CD4-positive, alpha-beta T cell treated with Interleukin-4 for 4 hours (primary cell): ENCODE measurements at regions not wholly inside any gene's neighbourhood (a gene's known extent, or its start where the extent isn't known, plus 50 kb on each side); places are given as distances from the start of the nearest gene placed in this dataset.
"Not testable (repeated sequence)": the region's sequence is repeated elsewhere in the genome, so short reads cannot be mapped to it uniquely, and the experiment has no call there.

Experiments used
- DNase-seq: peaks from one replicate; pipeline ENCODE4 v3.0.0-alpha.2; 2020

DNA sequence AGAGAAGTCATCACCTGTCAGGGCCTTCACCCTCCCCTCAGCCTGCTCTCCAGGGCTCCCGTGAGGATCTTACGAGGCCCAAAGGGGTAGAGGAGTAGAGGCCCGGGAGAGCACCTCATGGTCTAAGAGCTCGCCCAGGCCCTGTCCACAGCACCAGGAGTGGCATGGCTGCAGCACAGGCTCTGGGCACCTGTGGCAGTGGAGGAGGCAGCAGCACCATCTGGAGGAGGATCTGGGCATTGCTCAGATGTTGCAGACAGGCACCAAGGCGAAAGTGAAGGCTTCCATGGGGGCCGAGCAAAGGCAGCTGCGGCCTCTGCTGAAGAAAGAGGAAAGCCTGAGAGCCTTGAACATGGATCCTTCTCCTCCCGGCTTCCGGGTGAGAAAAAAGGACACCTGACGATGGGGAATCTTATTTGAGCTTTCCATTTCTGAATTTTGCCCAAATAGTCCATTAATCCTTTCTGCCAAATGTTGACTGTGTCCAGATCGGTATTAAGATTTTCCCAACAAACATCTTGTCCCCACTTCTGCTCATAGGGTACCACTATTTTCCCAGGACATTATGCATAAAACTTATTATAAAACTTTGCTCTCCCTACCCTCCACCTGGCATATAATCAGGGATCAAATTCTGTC, 604.7 kb downstream of the PTPRC start:
- DNase-seq, result peak; percentile 62

DNA sequence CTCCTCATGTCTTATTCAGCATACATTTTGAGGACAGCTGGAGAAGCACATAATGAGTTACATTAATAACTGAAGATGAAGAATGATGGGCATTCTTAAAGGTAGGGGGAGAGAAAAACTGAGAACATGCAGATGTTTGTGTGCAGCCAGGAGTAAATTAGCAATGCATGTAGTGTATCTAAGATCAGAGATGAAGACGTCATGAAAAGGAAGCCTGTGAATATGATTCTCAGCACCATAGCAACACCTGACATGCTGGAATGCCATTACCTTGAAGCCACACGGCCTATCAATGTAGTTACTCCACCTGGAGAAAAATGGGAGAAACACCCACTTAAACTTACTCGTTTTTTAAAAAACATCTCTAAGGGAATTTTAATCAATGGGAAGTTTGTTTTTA, 607.1 kb downstream of the PTPRC start:
- DNase-seq, result no peak

DNA sequence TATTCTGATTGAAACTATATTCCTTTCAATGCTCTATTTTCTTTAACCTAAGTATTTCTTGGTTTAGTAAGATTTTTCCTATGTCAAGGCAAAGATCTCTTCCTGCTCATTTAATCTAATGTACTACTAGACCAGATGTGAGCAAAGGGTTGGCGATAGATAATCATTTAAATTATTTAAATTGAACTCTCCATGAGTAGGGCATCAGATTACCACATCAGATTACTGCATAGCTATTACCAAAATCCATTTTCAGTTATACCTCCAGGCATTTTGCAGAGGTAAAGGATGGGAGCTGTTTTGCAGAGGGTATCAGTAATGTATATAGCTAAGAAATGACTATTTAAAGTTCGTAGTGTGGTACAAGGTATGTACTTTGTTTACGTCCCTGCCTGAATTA, 607.9 kb downstream of the PTPRC start:
- DNase-seq, result no peak

DNA sequence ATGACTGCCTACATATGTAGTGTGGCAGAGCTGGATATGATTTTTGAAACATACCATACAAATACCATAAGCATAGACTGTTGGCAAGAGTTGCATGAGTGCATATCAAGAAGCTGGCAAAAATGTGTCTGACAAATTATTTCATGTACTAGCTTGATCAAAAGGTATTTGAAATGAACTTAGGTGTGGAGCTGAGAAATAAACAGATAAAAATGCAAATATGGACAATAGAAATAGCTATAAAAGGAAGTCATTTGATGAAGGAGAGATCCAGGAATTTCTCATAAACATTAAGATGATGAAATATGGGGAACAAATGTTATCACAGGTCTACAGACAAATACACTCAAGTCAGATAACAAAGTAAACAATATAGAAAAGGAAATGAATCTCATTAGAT, 609.1 kb downstream of the PTPRC start:
- no peak for DNase-seq

DNA sequence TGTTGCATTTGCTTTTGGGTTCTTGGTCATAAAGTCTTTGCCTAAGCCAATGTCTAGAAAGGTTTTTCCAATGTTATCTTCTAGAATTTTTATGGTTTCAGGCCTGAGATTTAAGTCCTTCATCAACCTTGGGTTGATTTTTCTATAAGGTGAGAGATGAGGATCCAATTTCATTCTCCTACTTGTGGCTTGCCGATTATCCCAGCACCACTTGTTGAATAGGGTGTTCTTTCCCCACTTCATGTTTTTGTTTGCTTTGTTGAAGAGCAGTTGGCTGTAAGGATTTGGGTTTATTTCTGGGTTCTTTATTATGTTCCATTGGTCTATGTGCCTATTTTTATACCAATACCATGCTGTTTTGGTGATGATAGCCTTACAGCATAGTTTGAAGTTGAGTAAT, 615.2 kb downstream of the PTPRC start:
- DNase-seq, result not testable (repeated sequence)

DNA sequence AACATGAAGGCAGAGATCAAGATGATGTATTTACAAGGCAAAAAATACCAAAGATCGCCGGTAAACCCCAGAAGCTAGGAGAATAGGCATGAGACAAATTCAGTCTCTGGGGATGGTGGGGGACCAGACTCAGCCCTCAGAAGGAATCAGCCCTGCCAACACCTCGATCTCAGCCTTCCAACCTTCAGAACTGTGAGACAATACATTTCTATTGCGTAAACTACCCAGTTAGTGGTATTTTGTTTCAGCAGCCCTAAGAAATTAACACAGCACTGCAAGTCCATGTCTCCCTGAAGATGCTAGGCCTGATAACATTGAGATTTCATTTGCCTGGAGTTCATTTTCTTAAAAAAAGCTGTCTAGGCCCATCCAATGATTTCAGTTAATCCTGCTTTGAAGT, 622.5 kb downstream of the PTPRC start:
- no peak for DNase-seq

DNA sequence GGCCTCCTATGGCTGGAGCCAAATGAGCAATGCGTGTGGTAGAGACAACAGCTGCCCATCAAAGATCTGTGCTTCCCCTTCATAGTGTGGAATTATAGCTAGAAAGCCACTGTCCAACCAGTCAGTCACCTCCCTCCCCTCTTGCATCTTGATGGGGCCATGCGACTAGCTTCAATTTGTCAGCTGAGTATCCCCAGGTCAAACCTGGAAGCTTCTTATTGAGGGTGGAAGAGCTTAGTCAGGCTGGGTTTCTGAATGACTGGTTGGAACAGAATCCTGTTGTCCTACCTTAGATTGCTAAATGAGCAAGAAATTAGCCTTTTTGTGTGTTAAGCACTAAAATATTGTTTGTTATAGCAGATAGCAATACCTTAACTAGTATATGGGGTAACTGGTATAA, 625.4 kb downstream of the PTPRC start:
- DNase-seq, result no peak

DNA sequence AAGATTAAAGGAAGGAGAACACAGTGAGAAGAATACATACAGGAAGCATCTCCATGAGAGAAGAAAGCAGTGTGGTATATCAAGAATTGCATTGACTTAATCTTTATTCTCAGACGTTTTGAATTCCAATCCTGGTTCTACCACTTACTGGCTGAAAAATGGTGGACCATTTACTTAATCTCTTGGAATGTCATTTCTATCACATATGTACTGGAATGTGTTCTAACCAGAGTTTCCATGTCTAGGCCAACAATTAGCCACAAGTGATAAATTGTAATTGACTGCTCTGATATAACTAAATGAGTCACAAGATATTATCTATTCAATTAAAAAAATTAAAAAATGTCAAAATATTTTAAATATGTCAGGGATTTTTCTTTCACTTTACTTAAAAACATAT, 626.1 kb downstream of the PTPRC start:
- DNase-seq, result no peak

DNA sequence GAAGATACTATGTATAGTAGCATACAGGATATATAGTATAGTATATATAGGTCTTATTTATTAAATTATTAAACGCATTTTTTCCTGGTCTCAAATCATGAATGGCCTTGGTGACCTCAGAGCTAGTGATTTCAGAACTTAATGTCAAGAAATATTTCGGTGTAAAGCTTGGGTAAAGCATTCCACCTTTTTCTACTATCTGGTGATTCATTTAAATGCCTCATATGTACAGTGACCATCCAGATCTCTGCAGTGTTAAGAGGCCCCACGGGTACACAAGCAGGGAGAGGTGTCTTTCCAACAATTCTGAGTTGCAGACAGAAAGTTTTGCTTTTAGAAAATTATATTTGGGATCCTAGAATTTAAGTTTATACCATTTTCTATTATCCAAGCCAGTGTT, 626.5 kb downstream of the PTPRC start:
- DNase-seq, result no peak

DNA sequence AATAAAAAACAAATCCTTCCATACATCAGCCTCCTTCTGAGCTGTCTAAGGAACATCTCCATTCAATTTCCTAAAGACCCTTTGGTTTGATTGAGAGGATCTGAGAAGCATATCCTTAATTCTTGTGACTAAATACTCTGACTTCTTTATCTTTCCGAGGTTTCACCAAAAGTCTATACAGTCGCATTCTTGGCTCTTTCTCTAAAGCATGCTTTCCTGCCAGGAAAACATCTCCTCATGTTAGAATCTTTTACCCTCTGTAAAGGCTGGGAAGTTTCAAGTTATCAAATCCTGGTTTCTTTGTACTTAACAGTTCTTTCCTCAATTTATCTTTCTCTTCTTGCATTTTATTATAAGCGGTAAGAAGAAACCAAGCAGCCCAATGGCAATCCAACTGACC, 630.4 kb downstream of the PTPRC start:
- DNase-seq, result no peak

DNA sequence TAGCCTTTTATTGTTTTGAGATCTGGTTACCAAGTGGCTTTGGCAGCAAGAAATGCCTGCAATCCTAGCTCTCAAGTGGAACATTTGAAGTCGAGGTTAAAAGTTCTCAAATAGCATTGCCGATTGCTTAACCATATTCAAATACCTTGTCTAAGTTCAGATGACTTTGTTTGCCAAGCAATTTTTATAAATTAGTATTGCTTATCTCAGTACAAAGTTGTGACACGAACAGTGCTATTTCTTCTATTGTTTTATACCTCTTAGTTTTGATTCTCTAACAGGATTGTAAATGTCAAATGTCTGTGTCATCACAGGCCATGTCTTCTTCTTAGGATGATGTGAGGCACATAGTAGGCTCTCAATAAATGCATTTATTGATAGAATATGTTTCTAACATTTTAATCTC, 633.3 kb downstream of the PTPRC start:
- no peak for DNase-seq

DNA sequence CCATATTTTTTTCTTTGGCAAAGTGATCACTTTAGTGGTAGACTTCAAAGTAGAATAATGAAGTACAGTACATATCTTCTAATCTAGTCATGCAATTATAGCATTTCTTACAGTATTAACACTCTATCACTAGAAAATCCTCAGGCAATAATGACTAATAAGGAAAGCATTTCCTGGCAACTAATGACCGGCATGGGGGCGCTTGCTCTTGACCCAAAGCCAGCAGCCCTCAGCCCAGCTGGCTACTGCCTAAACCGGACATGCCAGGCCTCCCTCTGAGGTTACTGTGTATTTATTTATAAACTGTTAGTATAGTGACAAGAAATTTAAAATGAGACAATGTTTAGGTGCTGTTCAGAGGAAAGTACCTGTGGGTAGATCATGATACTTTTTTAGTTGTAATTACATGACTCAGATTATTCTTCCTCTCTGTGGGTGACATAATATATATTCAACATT, 633.8 kb downstream of the PTPRC start:
- DNase-seq, result no peak

DNA sequence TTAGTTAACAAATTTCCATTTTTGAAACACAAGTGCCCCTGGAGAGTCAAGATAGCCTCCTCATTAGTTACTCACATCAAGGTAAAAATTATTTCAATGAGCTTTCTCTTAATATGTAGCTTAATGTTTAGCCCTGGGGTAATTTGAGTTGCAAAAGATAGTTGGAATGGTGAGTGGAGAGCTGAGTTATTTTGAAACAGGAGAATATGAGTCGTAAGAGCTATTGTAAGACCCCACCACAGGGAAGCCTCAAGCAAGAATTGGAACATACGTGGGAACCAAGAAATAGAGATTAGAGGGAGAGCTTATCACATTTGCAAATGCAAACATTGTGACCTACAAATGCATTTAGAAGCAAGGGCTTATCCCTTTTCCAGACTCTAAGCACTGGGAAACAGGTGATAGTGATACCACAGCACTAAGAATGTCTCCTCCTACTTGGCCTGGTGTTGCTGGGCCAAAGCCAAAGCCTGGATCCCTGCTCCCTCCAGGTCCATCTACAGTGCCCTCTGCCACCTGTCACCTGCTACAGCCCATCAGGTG, 635.1 kb downstream of the PTPRC start:
- no peak for DNase-seq

DNA sequence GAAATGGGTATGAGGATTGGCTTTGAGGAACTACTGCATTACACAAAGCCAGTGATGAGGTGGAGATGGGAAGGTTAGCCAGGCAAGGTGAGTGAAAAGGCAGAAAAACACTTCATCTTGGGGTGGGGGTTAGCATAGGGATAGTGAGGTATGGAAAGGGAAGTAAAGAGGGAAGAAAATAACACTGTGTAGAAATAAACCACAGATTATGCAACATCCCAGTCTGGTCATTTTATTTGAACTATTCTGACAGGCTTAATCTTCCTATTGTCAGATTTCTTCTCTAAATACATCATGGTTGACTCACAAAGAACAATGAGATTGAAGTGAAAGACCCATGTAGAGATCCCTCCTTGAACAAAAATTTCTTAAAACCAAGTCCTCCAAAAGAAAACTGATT, 640.2 kb downstream of the PTPRC start:
- no peak for DNase-seq

DNA sequence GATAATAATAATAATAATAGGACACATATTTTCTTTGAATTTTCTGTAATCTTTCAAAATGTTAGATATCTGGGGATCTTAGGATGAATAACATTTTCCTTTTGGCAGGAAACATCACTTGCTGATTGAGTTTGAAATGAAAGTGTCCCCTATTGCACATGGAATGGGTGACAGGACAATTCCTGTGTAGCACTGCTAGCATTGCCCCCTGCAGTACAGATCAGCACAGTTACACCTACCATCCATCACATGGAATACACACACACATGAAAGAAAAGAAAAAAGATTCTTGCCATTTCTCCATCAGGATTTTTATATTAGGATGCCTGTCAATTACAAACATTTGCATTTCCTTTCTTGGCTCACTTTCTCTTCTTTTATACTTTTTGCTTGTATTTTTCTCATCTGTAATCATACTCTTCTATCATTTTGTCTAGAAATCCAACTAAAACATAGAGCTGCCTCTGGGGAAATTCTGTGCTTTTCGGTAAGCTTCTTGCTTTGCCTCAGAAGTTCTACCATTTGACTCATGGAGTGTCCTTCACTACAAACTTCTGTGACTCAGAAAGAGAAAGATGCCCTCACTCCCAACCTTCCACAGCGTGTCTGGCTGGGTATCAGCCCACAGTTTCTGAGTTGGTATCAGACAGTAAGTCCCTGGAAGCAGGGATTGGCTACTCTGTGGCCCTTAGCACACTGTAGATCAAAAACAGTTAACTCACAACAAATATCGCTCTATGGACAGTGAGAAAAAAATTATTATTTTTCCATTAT, 641.2 kb downstream of the PTPRC start:
- DNase-seq, result no peak

DNA sequence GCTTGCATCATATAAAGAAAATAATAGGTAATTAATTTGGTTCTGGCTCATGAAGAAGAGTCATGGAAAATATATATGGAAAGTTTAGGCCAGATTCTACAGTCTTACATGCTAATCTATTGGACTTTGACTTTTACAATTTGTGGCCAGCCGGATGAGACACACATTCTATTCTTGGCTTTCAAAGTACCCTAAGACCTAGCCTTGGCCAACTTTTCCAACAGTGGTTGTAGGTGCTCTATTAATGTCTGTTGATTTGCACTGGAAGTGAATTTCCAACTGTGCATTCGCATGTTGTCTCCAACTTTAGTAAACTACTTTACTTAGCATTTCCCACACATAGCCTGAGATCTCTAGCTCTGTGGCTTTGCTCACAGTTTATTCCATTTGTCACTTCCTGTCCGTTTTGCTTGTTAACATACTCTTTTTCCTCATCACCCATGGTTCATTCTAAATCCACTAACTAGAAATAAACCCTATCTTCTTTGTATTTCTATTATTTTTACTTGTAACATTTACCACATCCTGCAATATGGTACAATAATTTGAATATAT, 644.0 kb downstream of the PTPRC start:
- DNase-seq, result no peak

DNA sequence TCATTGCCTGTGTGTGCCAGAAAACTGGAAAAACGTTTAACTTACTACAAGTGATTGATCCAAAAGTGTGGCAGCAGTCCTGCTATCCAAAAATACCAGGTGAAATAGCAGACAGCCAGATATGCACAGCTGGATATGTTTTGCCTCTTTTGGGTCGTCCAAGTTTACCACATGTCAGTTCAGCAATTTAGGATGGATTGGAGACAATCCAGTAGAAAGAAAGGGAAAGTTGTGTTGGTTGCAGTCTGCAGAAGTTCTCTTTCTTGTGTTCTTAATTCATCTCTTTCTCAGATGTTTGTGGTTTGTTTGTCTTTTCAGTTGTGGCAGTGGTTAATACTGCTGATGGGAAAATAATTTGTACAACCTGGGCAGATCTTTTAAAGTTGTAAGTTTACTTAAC, 645.0 kb downstream of the PTPRC start:
- DNase-seq, result no peak

DNA sequence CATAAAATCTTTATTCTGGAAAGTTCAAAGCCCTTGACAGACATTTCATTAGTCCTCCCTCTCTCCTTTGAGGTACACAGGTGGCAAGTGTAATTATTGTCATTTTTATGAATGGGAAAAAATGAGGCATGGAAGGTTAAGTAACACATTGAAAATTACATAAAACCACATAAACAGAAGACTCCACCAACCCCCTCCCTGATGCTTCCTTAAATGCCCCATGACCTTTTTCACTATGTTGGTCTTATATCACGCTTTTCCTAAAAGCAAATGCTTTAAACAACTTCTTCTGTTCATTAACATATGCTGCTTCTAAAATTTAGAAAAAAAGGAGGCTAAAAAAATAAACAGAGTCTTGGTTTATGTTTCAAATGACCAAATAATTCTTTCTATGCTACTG, 648.4 kb downstream of the PTPRC start:
- no peak for DNase-seq

DNA sequence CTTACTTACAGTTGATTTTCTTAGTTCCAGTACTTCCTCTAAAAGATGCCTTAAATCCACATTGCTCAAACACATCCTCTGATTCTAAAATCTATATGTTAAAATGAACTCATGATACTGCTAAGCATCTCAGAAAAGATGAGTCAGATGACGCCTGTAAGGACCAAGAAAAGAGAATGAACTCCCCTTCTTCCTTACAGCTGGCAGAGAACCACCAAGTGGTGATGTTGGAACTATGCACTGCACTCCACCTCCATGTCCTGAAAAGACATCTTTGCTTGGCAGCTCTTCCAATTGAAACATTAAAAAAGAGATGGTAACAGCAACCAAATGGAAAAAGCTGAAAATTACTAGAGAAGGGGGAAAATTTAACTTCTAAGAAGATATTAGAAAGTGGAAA, 648.8 kb downstream of the PTPRC start:
- DNase-seq, result no peak

DNA sequence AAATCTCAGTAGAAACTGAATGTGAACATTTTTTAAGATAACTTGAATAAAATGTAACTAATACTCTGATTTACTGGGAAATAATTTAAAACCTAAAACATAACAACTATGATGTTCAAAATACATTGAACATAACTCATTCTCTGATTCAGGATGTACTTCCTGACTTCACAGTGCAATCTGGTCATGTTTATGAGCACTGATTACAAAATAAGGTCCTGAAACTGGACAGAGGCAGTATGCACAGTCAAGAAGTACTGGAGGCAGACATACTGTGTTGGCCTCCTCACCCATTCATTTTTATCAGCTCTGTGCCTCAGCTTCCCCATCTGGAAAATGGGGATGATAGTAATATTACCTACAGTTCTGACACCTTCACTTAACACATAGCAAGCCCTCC, 651.3 kb downstream of the PTPRC start:
- no peak for DNase-seq

DNA sequence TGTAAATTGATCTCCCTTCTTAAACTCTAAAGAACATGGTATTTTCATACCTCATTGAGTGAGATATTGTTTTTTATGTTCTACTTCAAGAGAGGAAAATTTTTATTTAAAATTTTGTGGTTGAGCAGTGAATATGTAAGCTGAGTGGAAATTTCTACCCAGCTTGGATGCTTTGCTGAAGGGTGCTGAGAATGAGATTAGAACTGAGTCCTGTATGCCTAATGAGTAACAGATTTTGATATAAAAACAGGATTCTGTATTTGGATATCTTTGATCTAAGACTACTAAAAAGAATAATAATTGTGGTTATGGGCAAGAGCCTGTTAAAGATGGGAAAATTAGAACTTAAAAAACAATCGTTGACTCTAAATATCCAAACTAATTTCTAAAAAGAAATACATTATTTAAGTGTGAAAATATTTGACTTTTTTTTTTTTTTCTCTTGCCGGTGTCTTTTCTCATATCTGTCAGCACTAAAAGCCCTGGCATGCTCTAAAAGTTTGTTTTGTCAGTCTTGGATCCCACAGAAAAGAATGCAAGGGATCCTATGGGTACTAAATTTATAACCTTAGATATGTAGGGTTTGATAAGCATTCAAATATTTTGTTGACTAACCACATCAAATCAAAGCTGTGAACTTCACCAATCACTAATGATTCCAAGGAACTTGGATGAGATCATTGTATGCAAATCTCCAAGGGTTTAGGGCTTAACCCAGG, 652.3 kb downstream of the PTPRC start:
- DNase-seq, result no peak

DNA sequence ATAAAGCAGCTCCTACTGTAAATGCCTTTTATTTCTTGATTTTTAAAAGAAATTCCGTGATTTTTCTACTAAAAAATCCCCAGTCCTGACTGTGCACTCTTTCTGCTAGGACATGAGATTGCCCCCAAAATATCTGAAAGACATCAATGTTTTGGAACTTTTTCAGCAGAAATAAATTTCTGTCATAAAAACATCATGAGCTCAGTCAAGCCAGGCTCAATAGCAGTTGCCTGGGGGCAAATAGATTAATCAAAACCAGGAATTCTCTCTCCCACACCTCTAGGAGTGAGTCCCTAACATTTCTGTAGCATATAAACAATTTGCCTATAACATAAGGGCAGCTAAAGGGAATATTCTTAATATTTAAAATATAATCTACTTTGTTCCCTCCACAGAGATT, 654.1 kb downstream of the PTPRC start:
- DNase-seq, result no peak

DNA sequence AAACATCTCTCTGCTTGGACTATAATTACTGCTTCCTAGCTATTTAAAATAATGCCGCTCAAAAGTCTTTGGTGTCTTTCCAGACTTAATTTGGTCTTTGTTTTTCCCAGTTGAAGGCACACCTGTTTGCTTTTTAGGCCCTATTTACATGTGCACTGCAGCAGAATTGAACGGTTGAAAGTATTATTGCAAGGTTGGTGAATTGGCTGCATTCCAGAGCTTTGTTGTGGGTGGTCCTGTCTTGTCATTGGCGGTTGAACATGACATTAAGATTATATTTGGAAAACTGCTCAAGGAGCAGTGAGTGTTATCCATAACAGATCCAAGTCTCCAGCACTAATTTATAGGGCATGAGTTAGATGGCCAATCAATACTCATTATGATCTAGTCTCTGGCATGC, 656.3 kb downstream of the PTPRC start:
- DNase-seq, result no peak

DNA sequence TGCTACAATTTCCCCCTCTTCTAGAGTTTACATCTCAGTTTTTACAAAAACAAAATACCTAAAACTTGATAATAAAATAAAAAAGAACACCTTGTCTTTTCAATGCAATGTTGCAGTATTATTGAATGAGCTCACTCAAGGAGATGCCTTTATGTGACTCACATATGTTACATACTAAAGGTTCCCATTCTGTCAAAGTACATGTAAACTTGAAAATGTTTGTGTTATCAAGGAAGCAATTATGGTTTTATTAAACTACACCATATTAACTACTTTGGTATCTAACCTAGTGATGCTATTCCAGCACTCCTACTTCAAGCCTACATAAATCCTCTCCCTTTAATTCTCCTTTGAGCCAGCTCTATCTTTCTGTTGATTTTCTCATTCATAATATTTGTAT, 658.3 kb downstream of the PTPRC start:
- DNase-seq, result no peak
